ENCODE measurements at regions not wholly inside any gene's neighbourhood (a gene's known extent, or its start where the extent isn't known, plus 50 kb on each side); places are given as distances from the start of the nearest gene placed in this dataset.

DNA sequence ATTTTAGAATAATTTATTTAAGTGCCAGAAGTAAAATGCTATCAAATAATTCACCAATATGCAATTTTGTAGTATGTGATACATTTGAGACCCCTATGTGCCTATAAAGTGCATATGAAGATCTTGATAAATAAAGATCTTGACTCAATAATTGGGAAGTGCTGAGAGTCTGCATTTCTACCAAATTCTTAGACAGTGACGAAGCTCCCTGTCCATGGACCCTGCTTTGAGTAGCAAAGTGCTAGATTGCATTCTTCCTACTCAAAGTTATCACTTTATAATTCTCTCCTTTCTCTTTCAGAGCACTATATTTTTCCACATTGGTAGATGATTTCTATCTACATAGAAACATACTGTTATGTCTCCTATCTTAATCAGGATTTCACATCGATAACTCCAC lies 1393.9 kb downstream of the ARAP2 start:
- Histone ChIP-seq H3K4me1 (no peaks in the 10 kb centered on the region), H3K9me3 (no peaks in the 10 kb centered on the region), H3K27me3 (peaks cover 0 to 8% (median 0%) of the 10 kb centered on the region in 4 donors), H3K36me3 (no peaks in the 10 kb centered on the region), H3K27ac (replicated peaks in 1 of 4) (no peak overlapping the region), H3K4me3 (no peak overlapping the region)
- TF ChIP-seq POLR2AphosphoS5 (IDR thresholded peaks at IDR 0.05) (no peak), POLR2A (IDR thresholded peaks at IDR 0.05; ENCODE audit: low read depth) (no peak), EP300 (IDR thresholded peaks at IDR 0.05) (no peak)
- TF ChIP-seq, protein P1, sequence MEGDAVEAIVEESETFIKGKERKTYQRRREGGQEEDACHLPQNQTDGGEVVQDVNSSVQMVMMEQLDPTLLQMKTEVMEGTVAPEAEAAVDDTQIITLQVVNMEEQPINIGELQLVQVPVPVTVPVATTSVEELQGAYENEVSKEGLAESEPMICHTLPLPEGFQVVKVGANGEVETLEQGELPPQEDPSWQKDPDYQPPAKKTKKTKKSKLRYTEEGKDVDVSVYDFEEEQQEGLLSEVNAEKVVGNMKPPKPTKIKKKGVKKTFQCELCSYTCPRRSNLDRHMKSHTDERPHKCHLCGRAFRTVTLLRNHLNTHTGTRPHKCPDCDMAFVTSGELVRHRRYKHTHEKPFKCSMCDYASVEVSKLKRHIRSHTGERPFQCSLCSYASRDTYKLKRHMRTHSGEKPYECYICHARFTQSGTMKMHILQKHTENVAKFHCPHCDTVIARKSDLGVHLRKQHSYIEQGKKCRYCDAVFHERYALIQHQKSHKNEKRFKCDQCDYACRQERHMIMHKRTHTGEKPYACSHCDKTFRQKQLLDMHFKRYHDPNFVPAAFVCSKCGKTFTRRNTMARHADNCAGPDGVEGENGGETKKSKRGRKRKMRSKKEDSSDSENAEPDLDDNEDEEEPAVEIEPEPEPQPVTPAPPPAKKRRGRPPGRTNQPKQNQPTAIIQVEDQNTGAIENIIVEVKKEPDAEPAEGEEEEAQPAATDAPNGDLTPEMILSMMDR (IDR thresholded peaks at IDR 0.05) = no peak
- intact Hi-C loops (cut with DNase I) = no loop called here
- DNase-seq (ENCODE audit: extremely low spot score) = no peak
- 73% methylated on average over 2 of the region's 2 CpGs for WGBS

DNA sequence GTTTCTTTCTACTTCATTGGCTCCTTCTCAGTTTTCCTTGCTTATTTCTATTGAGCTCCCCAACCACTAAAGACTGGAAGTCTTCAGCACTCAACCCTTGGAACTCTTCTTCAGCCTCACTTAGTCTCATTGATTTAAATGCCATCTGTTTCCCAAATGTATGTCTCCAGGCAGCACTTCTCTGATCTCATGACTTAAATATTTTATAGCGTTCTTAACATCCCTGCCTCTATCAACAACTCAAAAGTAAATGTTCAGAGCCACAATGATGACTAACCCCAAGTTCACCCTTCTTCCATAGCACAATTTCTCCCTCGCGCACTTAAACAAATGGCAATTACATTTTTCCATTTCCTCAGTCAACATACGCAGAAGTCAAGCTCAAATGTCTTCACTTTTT lies 1393.3 kb downstream of the ARAP2 start:
- intact Hi-C loops (cut with DNase I) = no loop called here
- H3K36me3 ChIP-seq = no peaks in the 10 kb centered on the region
- DNase-seq (ENCODE audit: extremely low spot score) = no peak
- no peaks in the 10 kb centered on the region for H3K9me3 ChIP-seq
- no peak overlapping the region for H3K4me3 ChIP-seq
- no peak overlapping the region for H3K27ac ChIP-seq (replicated peaks in 1 of 4)
- peaks cover 0 to 8% (median 0%) of the 10 kb centered on the region in 4 donors for H3K27me3 ChIP-seq
- no peaks in the 10 kb centered on the region for H3K4me1 ChIP-seq
- TF ChIP-seq POLR2A (IDR thresholded peaks at IDR 0.05; ENCODE audit: low read depth) (no peak), POLR2AphosphoS5 (IDR thresholded peaks at IDR 0.05) (no peak), EP300 (IDR thresholded peaks at IDR 0.05) (no peak)
- TF ChIP-seq, protein P1 (IDR thresholded peaks at IDR 0.05) = no peak
- WGBS = 61% methylated on average over 3 of the region's 4 CpGs

DNA sequence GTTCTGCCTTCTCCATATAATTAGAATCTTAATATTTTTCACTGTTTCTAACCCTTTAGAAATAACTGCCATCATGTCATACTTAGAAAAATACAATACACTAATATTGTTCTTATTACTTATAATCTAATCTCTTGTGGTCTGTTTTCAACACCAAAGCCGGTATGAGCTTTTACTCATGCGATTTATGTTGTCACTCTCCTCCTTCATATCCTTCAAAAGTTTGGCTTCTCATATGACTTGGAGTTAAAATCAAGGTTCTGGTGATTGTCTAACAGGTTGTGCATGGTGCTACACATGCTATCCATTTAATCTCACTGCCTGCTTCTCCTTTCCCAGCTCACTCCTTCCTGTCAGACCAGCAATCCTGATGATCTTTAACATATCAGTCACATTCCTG lies 1392.9 kb downstream of the ARAP2 start:
- intact Hi-C loops (cut with DNase I) = no loop called here
- no peak for DNase-seq (ENCODE audit: extremely low spot score)
- H3K27ac ChIP-seq (replicated peaks in 1 of 4) = no peak overlapping the region
- WGBS = 69% methylated on average over 2 of the region's 2 CpGs
- no peaks in the 10 kb centered on the region for H3K4me1 ChIP-seq
- no peak for TF ChIP-seq POLR2A (IDR thresholded peaks at IDR 0.05; ENCODE audit: low read depth)
- no peak for TF ChIP-seq POLR2AphosphoS5 (IDR thresholded peaks at IDR 0.05)
- TF ChIP-seq, protein P1 (IDR thresholded peaks at IDR 0.05) = no peak
- TF ChIP-seq EP300 (IDR thresholded peaks at IDR 0.05) = no peak
- H3K27me3 ChIP-seq = peaks cover 0 to 8% (median 0%) of the 10 kb centered on the region in 4 donors
- H3K36me3 ChIP-seq = no peaks in the 10 kb centered on the region
- H3K9me3 ChIP-seq = no peaks in the 10 kb centered on the region
- no peak overlapping the region for H3K4me3 ChIP-seq

DNA sequence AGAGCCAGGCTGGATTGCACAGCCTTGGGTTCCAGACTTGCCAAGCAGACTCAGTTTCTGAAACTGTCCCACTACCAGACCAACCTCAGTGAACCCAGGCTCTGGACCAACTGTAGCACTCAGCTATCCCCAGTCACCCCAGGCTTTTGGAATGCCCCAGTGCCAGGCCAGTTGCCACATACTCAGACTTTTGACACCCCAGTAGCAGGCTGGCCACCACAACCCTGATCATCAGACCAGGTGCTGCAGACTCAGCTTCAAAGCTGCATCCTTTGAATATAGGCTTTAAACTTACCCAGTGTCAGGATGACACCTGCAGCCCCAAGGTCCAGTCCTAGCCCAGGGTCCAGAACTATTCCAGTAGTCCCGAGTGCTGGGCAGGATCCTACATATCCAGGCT lies 1389.9 kb downstream of the ARAP2 start:
- intact Hi-C loops (cut with DNase I) = no loop called here
- Histone ChIP-seq H3K4me3 (no peak overlapping the region), H3K4me1 (no peaks in the 10 kb centered on the region), H3K27me3 (peaks cover 0 to 8% (median 0%) of the 10 kb centered on the region in 4 donors), H3K27ac (replicated peaks in 1 of 4) (no peak overlapping the region), H3K9me3 (no peaks in the 10 kb centered on the region), H3K36me3 (no peaks in the 10 kb centered on the region)
- DNase-seq (ENCODE audit: extremely low spot score) = no peak
- TF ChIP-seq, protein P1 (IDR thresholded peaks at IDR 0.05) = no peak
- TF ChIP-seq EP300 (IDR thresholded peaks at IDR 0.05) (no peak), POLR2AphosphoS5 (IDR thresholded peaks at IDR 0.05) (no peak), POLR2A (IDR thresholded peaks at IDR 0.05; ENCODE audit: low read depth) (no peak)
- WGBS = 73% methylated on average over 1 of the region's 1 CpG

DNA sequence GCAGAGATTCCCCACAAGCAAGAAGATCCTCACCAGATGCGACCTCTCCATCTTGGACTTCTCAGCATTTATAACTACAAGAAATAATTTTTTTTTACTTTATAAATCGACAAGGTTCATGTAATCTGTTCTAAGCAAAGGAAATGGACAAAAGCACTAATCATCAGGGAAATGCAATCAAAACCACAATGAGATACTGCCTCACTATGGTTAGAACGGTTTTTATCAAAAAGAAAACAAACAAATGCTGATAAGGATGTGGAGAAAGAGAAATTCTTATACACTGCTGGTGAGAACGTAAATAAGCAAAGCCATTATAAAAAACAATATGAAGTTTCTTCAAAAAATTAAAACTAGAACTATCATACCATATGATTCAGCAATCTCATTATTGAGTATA lies 1382.6 kb downstream of the ARAP2 start:
- intact Hi-C loops (cut with DNase I) = no loop called here
- DNase-seq (ENCODE audit: extremely low spot score) = no peak
- no peak overlapping the region for H3K4me3 ChIP-seq
- H3K27ac ChIP-seq (replicated peaks in 1 of 4) = no peak overlapping the region
- WGBS = 38% methylated on average over 4 of the region's 4 CpGs
- no peaks in the 10 kb centered on the region for H3K9me3 ChIP-seq
- no peaks in the 10 kb centered on the region for H3K27me3 ChIP-seq
- no peaks in the 10 kb centered on the region for H3K36me3 ChIP-seq
- TF ChIP-seq POLR2AphosphoS5 (IDR thresholded peaks at IDR 0.05) (no peak), POLR2A (IDR thresholded peaks at IDR 0.05; ENCODE audit: low read depth) (no peak), EP300 (IDR thresholded peaks at IDR 0.05) (no peak)
- TF ChIP-seq, protein P1 (IDR thresholded peaks at IDR 0.05) = no peak
- no peaks in the 10 kb centered on the region for H3K4me1 ChIP-seq
